GM12872 (cell line): ENCODE measurements at regions not wholly inside any gene's neighbourhood (a gene's known extent, or its start where the extent isn't known, plus 50 kb on each side); places are given as distances from the start of the nearest gene placed in this dataset.

Source experiments
- TF ChIP-seq, protein P1 (sequence below): IDR thresholded peaks from 3 replicates; pipeline ENCODE4 v1.5.1; 2011; ENCODE audit warnings: low read depth, mild to moderate bottlenecking, low read length, moderate library complexity; ENCODE audit not compliant: insufficient read depth

DNA sequence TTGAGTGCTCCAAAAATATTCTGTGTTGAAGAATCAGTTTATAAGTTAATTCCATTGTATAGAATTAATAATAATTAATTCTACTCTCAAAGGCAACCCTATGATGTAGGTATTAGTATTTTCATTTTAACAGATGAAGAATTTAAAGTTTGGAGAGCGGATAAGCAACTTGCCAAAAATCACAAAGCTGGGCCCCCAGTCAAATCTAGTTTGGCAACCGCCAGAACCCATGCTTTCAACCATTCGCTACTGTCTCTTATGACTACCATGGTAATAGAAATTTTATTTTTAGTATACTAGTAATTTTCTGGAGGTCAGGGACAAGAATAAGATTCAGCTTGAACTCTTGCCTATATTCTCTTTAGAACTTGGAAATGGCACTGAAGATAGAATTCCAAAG, 229.8 kb downstream of the IBTK start:
- TF ChIP-seq, protein P1, sequence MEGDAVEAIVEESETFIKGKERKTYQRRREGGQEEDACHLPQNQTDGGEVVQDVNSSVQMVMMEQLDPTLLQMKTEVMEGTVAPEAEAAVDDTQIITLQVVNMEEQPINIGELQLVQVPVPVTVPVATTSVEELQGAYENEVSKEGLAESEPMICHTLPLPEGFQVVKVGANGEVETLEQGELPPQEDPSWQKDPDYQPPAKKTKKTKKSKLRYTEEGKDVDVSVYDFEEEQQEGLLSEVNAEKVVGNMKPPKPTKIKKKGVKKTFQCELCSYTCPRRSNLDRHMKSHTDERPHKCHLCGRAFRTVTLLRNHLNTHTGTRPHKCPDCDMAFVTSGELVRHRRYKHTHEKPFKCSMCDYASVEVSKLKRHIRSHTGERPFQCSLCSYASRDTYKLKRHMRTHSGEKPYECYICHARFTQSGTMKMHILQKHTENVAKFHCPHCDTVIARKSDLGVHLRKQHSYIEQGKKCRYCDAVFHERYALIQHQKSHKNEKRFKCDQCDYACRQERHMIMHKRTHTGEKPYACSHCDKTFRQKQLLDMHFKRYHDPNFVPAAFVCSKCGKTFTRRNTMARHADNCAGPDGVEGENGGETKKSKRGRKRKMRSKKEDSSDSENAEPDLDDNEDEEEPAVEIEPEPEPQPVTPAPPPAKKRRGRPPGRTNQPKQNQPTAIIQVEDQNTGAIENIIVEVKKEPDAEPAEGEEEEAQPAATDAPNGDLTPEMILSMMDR: no peak

DNA sequence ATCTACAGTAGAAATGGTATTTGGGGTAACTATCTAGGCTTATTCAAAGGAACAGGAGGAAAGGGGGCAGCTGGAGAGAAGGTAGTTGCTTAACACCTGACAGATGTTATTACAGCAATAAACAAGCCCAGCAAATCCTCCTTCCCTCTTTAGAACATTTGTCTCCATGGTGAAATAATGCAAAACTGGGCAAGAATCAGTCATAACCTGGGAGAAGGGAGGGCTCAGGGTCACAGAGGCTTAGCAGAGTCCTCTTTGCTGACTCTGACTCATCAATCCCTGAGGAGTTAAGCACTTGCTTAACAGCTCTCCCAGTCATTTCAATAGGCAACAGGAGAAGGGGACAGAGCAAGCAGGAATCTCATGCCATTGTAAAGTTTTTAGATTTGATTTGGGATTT, 230.3 kb downstream of the IBTK start:
- TF ChIP-seq, protein P1: no peak

DNA sequence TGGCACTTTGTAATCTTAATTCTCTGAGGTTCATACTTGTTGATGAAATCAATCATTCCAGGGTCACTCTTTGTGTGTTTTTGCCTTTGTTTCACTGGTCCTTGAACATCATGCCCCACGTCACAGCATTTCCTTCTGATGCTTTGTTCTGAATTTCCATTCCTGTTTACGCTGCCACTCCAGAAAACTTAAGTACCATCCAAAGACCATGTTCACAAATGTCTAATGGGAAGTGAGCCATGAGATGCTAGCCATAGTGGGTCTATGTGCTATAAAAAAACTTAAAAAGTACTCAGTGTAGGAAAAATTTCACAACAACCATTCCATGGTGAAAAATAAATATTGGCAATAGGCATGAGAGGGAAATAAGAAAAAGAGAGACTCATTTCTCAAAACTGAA, 232.0 kb downstream of the IBTK start:
- TF ChIP-seq, protein P1: no peak

DNA sequence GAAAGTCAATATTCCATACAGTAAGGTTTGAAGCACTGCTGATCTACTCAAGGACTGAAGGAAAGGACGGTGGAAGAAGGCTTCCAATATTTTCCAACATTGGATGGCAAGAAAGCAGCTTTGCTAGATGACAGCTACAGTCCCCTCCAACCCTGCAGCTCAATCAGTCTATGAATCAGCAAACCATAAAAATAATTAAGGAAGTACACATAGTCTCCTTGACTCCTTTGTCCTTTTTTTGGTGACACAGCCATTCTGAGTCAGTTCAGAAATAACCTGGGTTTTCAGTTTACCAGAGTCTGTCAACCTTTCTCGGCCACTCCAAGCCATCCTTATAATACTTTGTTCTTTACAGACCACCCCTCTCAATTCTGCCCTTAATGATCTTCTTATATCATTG, 232.5 kb downstream of the IBTK start:
- TF ChIP-seq, protein P1: no peak

DNA sequence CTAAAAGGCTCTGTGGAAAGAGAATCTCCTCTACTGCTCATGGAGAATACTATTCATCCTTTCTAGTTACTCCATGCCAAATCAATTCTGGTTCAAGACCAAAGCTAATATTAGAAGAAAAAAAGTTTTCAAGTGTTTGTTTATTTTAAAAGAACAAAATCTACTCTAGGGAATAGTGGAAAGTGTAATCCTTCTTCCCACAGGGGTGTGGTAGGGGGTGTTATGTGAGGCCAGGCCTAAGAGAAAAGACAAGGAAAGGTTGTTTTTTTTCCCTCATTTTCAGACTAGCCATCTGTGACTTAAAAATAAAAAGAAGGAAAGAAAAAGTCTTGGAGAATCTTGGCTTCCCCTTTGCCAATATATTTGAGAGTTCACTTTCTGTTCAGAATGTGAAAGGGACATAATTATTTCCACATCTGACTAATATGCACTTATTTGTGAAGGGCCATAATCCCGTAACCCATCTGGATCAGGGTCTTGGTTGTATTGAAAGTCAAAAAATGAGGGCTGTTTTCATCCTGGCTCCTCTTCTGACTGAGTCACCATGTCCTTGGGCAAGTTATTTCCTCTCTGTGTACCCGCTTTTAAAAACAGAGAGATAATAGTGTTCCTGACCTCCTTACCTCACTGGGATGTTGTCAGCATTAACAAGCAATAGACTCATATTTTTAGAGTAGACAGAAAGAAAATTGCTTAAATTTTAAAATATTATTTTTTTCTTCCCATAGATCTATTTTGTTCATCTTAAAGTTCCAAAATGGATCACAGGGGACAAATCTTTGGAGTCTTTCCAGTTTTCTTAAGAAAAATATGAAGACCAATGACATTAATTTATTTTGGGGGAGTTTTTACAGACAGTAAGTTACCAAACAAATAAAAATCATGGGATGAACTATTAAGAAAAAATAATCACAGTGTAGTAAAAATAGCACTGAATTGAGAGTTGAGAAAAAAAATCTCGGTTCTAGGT, 233.7 kb downstream of the IBTK start:
- TF ChIP-seq, protein P1: no peak

DNA sequence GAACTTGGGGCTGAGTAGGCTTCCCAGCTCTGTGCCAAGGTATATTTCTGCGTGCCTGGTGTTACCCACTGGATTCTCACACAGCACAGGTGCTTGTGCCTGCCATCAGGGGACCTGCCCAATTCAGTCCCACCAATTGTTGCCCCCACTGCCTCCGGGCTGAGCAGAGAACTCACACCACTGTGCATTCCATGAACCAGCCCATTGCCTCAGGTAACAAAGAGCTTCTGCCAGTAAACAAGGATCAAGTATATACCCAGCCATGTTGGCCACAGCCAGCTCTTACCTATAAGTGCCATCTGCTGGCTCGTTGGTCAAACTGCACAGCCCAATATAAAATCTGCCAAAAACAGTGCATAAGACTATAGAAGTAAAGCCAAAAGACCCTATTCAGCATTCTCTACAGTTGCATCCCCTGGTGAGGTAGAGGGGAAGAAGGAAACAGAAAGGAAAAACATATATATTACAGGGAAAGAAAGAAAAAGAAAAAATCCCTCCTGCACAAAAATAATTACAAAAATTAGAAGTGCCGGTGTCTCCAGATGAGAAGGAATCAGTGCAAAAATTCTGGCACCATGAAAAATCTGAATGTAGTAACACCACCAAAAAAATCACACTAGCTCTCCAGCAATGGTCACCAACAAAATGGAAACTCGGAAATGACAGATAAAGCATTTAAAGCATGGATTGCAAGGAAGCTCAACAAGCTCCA, 241.4 kb downstream of the IBTK start:
- TF ChIP-seq, protein P1: peak; percentile 74

DNA sequence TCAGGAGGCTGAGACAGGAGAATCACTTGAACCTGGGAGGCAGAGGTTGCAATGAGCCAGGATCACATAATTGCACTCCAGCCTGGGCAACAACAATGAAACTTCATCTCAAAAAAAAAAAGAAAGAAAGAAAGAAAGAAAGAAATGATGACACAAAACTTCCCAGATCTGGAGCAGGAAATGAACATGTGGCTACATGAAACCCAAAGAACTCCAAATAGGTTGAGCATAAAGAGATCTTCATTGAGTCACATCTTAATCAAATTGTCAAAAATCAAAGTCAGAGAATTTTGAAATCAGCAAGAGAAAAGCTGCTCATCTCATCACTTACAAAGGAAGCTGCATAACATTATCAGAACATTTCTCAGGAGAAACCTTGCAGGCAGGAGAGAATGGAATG, 247.0 kb downstream of the IBTK start:
- TF ChIP-seq, protein P1: no peak
